Type B pancreatic cell (in vitro differentiated cells): ENCODE measurements at regions not wholly inside any gene's neighbourhood (a gene's known extent, or its start where the extent isn't known, plus 50 kb on each side); places are given as distances from the start of the nearest gene placed in this dataset.
A peak's percentile ranks its signal among the peaks of the same experiment; 100 is the strongest.

Source experiments
- DNase-seq: peaks from one replicate; pipeline ENCODE4 v3.0.0; 2021; ENCODE audit warnings: mixed read lengths; ENCODE audit not compliant: unreplicated experiment; ENCODE audit errors: extremely low spot score
- H3K27ac Mint-ChIP-seq: 2 replicates; pipeline ENCODE4 v1.8.0; 2021; ENCODE audit warnings: mild to moderate bottlenecking, mixed read lengths
- H3K27me3 Mint-ChIP-seq: 2 replicates; pipeline ENCODE4 v1.8.0; 2021; ENCODE audit warnings: mixed read lengths
- H3K36me3 Mint-ChIP-seq: 2 replicates; pipeline ENCODE4 v1.8.0; 2021; ENCODE audit warnings: mixed read lengths
- H3K4me1 Mint-ChIP-seq: one replicate; pipeline ENCODE4 v1.8.0; 2021; ENCODE audit warnings: mixed read lengths; ENCODE audit not compliant: unreplicated experiment
- H3K4me3 Mint-ChIP-seq: 2 replicates; pipeline ENCODE4 v1.8.0; 2021; ENCODE audit warnings: mild to moderate bottlenecking, mixed read lengths
- H3K9me3 Mint-ChIP-seq: 2 replicates; pipeline ENCODE4 v1.8.0; 2021; ENCODE audit warnings: mixed read lengths
- TF ChIP-seq, protein P1 (sequence below): fragments of 200-600 bp; sonication (generic); conservative IDR thresholded peaks from 2 replicates; pipeline ENCODE4 v1.5.0; 2021; ENCODE audit warnings: antibody characterized with exemption, mild to moderate bottlenecking

DNA sequence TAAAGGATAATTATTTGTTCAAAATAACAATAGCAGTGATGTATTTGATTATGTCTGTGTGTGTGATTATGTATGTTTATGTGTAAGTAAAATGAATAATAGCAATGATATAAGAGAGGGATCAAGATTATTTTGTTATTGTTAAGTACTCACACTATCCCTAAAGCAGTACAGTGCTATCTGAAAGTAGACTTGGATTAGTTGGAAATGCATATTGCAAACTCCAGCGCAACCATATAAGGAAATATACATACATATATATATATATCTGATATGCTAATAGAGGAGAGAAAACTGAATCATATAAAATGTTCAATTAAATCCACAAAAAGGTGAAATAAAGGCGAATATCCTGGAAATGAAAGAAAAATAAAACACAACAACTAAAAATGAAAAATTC, 268.4 kb downstream of the HINT1 start:
- peak overlapping the region; percentile 74 for H3K4me3 Mint-ChIP-seq
- TF ChIP-seq, protein P1, sequence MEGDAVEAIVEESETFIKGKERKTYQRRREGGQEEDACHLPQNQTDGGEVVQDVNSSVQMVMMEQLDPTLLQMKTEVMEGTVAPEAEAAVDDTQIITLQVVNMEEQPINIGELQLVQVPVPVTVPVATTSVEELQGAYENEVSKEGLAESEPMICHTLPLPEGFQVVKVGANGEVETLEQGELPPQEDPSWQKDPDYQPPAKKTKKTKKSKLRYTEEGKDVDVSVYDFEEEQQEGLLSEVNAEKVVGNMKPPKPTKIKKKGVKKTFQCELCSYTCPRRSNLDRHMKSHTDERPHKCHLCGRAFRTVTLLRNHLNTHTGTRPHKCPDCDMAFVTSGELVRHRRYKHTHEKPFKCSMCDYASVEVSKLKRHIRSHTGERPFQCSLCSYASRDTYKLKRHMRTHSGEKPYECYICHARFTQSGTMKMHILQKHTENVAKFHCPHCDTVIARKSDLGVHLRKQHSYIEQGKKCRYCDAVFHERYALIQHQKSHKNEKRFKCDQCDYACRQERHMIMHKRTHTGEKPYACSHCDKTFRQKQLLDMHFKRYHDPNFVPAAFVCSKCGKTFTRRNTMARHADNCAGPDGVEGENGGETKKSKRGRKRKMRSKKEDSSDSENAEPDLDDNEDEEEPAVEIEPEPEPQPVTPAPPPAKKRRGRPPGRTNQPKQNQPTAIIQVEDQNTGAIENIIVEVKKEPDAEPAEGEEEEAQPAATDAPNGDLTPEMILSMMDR, result no peak
- no peak for DNase-seq
- H3K36me3 Mint-ChIP-seq, result no peaks in the 10 kb centered on the region
- peaks cover 4% of the 10 kb centered on the region for H3K9me3 Mint-ChIP-seq
- H3K4me1 Mint-ChIP-seq, result no peaks in the 10 kb centered on the region
- peaks cover 2% of the 10 kb centered on the region for H3K27me3 Mint-ChIP-seq
- H3K27ac Mint-ChIP-seq, result peak overlapping the region; percentile 83

DNA sequence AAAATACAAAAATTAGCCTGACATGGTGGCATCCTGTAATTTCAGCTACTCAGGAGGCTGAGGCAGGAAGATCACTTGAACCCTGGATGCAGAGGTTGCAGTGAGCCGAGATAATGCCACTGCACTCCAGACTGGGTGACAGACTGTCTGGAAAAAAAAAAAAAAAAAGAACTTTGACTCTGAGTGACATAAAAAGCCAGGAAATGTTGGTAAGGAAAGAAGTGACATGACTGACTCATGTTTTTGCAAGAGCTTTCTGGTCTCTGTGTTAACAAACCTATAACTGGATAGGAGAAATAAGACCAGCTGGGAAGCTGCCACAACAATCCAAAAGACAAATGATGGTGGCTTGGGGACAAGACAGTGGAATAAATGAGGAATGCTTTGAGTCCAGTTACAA, 272.1 kb downstream of the HINT1 start:
- no peaks in the 10 kb centered on the region for H3K36me3 Mint-ChIP-seq

DNA sequence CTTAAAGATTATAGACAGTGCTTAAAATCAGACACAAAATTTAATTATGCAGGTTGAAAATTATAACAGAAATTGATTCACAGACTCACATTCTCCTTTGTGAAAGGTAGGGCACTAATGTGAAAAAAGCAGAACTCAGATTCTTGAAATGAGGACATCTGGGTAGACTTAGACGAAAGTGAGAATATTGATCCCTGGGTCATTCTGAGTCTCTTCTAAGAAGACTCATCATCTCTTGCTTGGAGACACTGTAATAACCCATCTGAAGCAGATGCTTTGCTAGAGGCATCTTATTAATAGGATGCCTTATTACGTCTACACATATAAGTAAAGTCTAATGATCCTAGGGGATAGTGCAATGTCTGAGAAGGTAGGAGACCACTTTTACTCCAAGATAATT, 274.4 kb downstream of the HINT1 start:
- DNase-seq, result no peak
- H3K4me1 Mint-ChIP-seq, result no peaks in the 10 kb centered on the region
- no peak overlapping the region for H3K4me3 Mint-ChIP-seq
- H3K9me3 Mint-ChIP-seq, result peaks cover 4% of the 10 kb centered on the region
- H3K36me3 Mint-ChIP-seq, result no peaks in the 10 kb centered on the region
- H3K27ac Mint-ChIP-seq, result no peak overlapping the region
- peaks cover 5% of the 10 kb centered on the region for H3K27me3 Mint-ChIP-seq
- TF ChIP-seq, protein P1, result no peak

More for the DNA sequence above, 272.1 kb downstream of the HINT1 start:
- Mint-ChIP-seq H3K27me3 (peaks cover 2% of the 10 kb centered on the region), H3K4me3 (no peak overlapping the region), H3K4me1 (no peaks in the 10 kb centered on the region), H3K9me3 (peaks cover 4% of the 10 kb centered on the region), H3K27ac (no peak overlapping the region)
- DNase-seq, result no peak
- TF ChIP-seq, protein P1, result no peak

DNA sequence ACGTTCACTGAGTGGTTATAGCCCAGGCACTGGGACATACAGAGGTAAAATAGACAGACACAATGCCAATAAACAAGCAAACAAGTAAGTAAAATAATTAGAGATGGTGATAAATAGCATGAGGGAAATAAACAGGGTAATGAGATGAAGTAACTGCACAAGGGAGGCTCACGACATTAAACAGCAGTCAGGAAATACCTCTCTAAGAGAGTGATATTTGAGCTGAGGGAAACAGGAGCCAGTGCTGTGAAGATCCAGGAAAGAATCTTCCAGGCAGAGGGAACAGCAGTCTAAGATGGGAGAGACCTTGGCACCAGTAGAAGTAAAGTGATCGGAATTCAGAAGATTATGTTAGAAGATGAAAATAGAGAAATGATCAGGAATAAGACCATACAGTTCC, 279.4 kb downstream of the HINT1 start:
- Mint-ChIP-seq H3K4me1 (no peaks in the 10 kb centered on the region), H3K27ac (no peak overlapping the region), H3K9me3 (no peaks in the 10 kb centered on the region), H3K4me3 (no peak overlapping the region), H3K36me3 (no peaks in the 10 kb centered on the region), H3K27me3 (peaks cover 2% of the 10 kb centered on the region)
- TF ChIP-seq, protein P1, result no peak
- DNase-seq, result no peak

DNA sequence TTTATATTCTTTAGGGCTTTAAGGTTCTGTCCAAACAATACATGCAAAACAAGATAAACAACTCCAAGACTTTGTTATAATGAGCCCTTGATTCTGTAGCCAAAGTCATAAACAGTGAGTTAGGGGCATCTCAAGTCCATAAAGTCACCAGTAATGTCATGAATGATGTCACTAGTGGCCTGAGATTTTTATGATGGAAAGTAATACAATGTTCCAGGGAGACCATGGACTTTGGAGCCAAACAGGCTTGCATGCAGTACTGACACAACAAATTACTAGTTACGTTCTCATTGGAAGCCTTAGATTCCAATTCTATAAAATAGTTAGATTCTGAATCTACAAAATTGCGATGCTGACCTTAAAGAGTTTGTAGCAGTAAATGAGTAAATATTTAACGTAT, 280.0 kb downstream of the HINT1 start:
- H3K27ac Mint-ChIP-seq, result peak overlapping the region; percentile 24
- TF ChIP-seq, protein P1, result no peak
- no peaks in the 10 kb centered on the region for H3K36me3 Mint-ChIP-seq
- H3K4me3 Mint-ChIP-seq, result no peak overlapping the region
- DNase-seq, result no peak
- no peaks in the 10 kb centered on the region for H3K9me3 Mint-ChIP-seq
- no peaks in the 10 kb centered on the region for H3K4me1 Mint-ChIP-seq
- peaks cover 2% of the 10 kb centered on the region for H3K27me3 Mint-ChIP-seq

DNA sequence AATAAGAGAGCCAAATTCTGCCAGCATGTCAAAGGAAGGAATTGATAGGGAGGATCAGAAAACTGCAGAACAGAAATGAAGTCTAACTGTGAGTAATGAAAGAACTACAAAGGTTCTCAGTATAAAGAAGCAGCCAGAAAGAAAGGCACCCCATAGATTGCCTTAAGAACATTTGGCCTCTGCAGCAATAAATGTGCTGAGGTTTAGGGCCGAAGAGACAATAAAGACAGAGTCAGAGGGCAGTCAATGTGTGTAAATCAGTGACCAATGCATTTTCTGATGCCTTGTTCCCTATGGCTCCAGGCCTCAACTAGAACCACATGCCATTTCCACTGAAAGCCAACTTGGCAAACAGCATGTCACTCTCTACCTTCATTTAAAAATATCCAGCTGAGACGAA, 281.0 kb downstream of the HINT1 start:
- Mint-ChIP-seq H3K9me3 (no peaks in the 10 kb centered on the region), H3K27ac (no peak overlapping the region), H3K27me3 (peaks cover 2% of the 10 kb centered on the region), H3K36me3 (no peaks in the 10 kb centered on the region), H3K4me1 (no peaks in the 10 kb centered on the region), H3K4me3 (no peak overlapping the region)
- TF ChIP-seq, protein P1, result no peak
- no peak for DNase-seq
